ENCODE measurements at regions not wholly inside any gene's neighbourhood (a gene's known extent, or its start where the extent isn't known, plus 50 kb on each side); places are given as distances from the start of the nearest gene placed in this dataset.

DNA sequence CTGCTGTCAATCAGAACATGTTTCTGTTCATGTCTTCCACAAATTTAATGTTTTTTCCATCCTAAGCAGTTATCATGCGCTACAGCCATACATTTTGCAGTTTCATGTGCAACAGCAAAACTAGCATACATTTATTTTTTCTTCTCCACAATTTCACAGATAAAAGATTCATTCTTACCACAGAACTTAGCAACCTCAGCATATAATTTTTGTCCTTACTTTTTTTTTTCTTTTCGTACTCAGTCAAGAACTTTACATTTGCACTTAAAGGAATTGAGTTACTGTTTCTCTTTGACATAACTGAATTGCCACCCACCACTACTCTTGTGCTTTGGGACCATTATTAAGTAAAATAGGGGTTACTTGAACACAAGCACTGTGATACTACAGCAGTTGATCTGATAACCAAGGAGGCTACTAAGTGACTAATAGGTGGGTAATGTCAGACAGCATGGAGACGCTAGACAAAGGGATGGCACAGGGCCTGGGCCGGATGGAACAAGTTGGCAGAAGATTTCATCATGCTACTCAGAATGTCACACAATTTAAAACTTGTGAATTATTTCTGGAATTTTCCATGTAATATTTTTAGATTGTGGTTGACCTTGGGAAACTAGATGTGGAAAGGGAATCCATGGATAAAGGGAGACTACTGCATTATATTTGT lies 50.2 kb upstream of the LHX8 start:
- in situ Hi-C loops (cut with HindIII; ENCODE audit: low sequenced_read_pairs) = no loop called here
- H3K4me3 ChIP-seq (ENCODE audit: low read depth, low read length) = no peak overlapping the region
- TF ChIP-seq, protein P1, sequence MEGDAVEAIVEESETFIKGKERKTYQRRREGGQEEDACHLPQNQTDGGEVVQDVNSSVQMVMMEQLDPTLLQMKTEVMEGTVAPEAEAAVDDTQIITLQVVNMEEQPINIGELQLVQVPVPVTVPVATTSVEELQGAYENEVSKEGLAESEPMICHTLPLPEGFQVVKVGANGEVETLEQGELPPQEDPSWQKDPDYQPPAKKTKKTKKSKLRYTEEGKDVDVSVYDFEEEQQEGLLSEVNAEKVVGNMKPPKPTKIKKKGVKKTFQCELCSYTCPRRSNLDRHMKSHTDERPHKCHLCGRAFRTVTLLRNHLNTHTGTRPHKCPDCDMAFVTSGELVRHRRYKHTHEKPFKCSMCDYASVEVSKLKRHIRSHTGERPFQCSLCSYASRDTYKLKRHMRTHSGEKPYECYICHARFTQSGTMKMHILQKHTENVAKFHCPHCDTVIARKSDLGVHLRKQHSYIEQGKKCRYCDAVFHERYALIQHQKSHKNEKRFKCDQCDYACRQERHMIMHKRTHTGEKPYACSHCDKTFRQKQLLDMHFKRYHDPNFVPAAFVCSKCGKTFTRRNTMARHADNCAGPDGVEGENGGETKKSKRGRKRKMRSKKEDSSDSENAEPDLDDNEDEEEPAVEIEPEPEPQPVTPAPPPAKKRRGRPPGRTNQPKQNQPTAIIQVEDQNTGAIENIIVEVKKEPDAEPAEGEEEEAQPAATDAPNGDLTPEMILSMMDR (IDR thresholded peaks at IDR 0.05; ENCODE audit: low read depth, low read length, missing control alignments) = no peak
- no peak for DNase-seq (ENCODE audit: low read depth)

Measured in astrocyte of the cerebellum (primary cell).